Gastroesophageal sphincter (tissue), 3 donors: ENCODE measurements at regions not wholly inside any gene's neighbourhood (a gene's known extent, or its start where the extent isn't known, plus 50 kb on each side); places are given as distances from the start of the nearest gene placed in this dataset.

Source experiments
- EP300 ChIP-seq: sonication (generic); formaldehyde crosslinking; IDR thresholded peaks from one replicate; pipeline ENCODE4 v1.6.1; 2017; ENCODE audit warnings: antibody characterized with exemption, mild to moderate bottlenecking
- POLR2A ChIP-seq, 2 donors: fragments of 450-650 bp; IDR thresholded peaks; one replicate each; pipeline ENCODE4 v1.6.1; 2017; ENCODE audit warnings: antibody characterized with exemption in 2 of 2, mild to moderate bottlenecking in 2 of 2, moderate library complexity in 1 of 2
- POLR2AphosphoS5 ChIP-seq: sonication (generic); formaldehyde crosslinking; IDR thresholded peaks from one replicate; pipeline ENCODE4 v1.6.1; 2017; ENCODE audit warnings: antibody characterized with exemption
- TF ChIP-seq, protein P1 (sequence below), 4 experiments: fragments of 200-600 bp in 2 of 4; fragments of 450-650 bp in 2 of 4; sonication (generic) in 1 of 4; IDR thresholded peaks; one replicate each; pipeline ENCODE4 v1.5.1; 2017 to 2019; ENCODE audit warnings: antibody characterized with exemption in 4 of 4, mild to moderate bottlenecking in 2 of 4, moderate library complexity in 2 of 4

DNA sequence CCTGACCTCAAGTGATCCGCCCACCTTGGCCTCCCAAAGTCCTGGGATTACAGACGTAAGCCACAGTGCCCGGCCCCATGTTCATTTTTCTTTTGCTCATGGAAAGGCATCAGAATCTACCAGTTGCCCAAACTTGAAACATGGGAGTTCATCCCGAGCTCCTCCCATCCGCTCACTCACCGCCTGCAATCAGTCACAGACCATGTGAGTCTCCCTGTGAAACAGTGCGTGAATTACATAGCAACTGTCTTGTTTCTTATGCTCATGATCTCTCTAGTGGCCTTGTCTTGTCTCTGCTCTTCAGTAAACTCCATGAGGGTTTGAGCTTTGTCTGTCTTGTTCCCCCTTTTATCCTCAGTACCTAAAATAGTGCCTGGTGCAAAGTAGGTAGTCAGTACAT is 52.1 kb upstream of the TNRC6A start:
- TF ChIP-seq POLR2AphosphoS5 (no peak), POLR2A (IDR thresholded peaks at IDR 0.05) (no peak), EP300 (no peak)
- TF ChIP-seq, protein P1, sequence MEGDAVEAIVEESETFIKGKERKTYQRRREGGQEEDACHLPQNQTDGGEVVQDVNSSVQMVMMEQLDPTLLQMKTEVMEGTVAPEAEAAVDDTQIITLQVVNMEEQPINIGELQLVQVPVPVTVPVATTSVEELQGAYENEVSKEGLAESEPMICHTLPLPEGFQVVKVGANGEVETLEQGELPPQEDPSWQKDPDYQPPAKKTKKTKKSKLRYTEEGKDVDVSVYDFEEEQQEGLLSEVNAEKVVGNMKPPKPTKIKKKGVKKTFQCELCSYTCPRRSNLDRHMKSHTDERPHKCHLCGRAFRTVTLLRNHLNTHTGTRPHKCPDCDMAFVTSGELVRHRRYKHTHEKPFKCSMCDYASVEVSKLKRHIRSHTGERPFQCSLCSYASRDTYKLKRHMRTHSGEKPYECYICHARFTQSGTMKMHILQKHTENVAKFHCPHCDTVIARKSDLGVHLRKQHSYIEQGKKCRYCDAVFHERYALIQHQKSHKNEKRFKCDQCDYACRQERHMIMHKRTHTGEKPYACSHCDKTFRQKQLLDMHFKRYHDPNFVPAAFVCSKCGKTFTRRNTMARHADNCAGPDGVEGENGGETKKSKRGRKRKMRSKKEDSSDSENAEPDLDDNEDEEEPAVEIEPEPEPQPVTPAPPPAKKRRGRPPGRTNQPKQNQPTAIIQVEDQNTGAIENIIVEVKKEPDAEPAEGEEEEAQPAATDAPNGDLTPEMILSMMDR (IDR thresholded peaks at IDR 0.05) = no peak
